K562 (cell line): ENCODE measurements at regions not wholly inside any gene's neighbourhood (a gene's known extent, or its start where the extent isn't known, plus 50 kb on each side); places are given as distances from the start of the nearest gene placed in this dataset.
A peak's percentile ranks its signal among the peaks of the same experiment; 100 is the strongest.

Source experiments
- ATAC-seq: fragments of 200-7000 bp; cut with Tn5 transposase; 3 replicates; pipeline ENCODE4 v1.9.1; 2020; ENCODE audit warnings: moderate library complexity
- BruUV-seq: library from RNA; stranded (reverse); fragments of 400-500 nt; replicated peaks from 2 replicates; lab custom pipeline; 2021; lab: Mats Ljungman, UMichigan
- CTCF ChIA-PET: fragments of 300-600 bp; formaldehyde crosslinking; extraction: SDS; loops from one replicate; lab custom pipeline; 2021; ENCODE audit warnings: low intra/inter-chr PET ratio; lab: Yijun Ruan, JAX
- POLR2A ChIA-PET: fragments of 300-600, 350-650 bp; sonication (Branson Sonifier 250); formaldehyde crosslinking; extraction: SDS; loops from one replicate; lab custom pipeline; 2021; ENCODE audit warnings: antibody characterized with exemption, inconsistent platforms; lab: Yijun Ruan, JAX
- DNase-seq, 4 experiments: peaks; one replicate each; pipeline versions ENCODE4 v3.0.0 to v3.0.0-alpha.2; 2011 to 2018; ENCODE audit warnings: low spot score in 3 of 4, mixed read lengths in 3 of 4; ENCODE audit errors: extremely low read depth in 1 of 4
- FAIRE-seq: peaks from 2 replicates; lab custom pipeline; 2011; peaks lifted over from hg19 to GRCh38; lab: Jason Lieb, UNC
- H2AFZ ChIP-seq: 2 replicates; pipeline ENCODE4 v1.6.0; 2011; ENCODE audit warnings: low read depth, low read length, control low read depth, inconsistent platforms
- H3K27ac ChIP-seq: fragments of 200-600 bp; 3 replicates; pipeline ENCODE4 v1.8.0; 2011; ENCODE audit warnings: low read depth, mild to moderate bottlenecking, control low read depth, inconsistent platforms, low read length, moderate library complexity, mixed read lengths; ENCODE audit errors: extremely low read depth
- H3K27me3 ChIP-seq, 2 experiments: fragments of 300-600 bp in 1 of 2; 2 replicates in 1 of 2; 3 replicates in 1 of 2; pipeline versions ENCODE4 v1.6.0 to v1.8.0; 2011; ENCODE audit warnings: inconsistent platforms in 2 of 2, low read length in 2 of 2, mild to moderate bottlenecking in 1 of 2, mixed read lengths in 1 of 2, moderate library complexity in 1 of 2; ENCODE audit not compliant: control insufficient read depth in 2 of 2, insufficient read depth in 2 of 2
- H3K36me3 ChIP-seq: fragments of 300-600 bp; 3 replicates; pipeline ENCODE4 v1.8.0; 2011; ENCODE audit warnings: mild to moderate bottlenecking, low read length, inconsistent platforms; ENCODE audit not compliant: control insufficient read depth, insufficient read depth
- H3K4me1 ChIP-seq, 2 experiments: fragments of 200-600 bp in 1 of 2; replicated peaks in 1 of 2; 2 replicates in 1 of 2; 3 replicates in 1 of 2; pipeline versions ENCODE4 v1.5.1 to v1.8.0; 2011; ENCODE audit warnings: inconsistent platforms in 2 of 2, low read length in 2 of 2, mild to moderate bottlenecking in 1 of 2, mixed read lengths in 1 of 2, moderate library complexity in 1 of 2; ENCODE audit not compliant: control insufficient read depth in 2 of 2, insufficient read depth in 2 of 2
- H3K4me2 ChIP-seq: 2 replicates; pipeline ENCODE4 v1.6.1; 2011; ENCODE audit warnings: low read length, control low read depth, inconsistent platforms, mixed read lengths; ENCODE audit not compliant: insufficient read depth
- H3K4me3 ChIP-seq: fragments of 200-600 bp; sonication (generic), shearing (Covaris generic); 2 replicates; pipeline ENCODE4 v1.5.1; 2016; ENCODE audit warnings: control low read depth, inconsistent platforms
- H3K79me2 ChIP-seq: fragments of 200-600 bp; 3 replicates; pipeline ENCODE4 v1.8.0; 2011; ENCODE audit warnings: low read length, inconsistent platforms; ENCODE audit not compliant: control insufficient read depth, insufficient read depth
- H3K9ac ChIP-seq, 2 experiments: 2 replicates each; pipeline versions ENCODE4 v1.6.0 to v1.6.1; 2011; ENCODE audit warnings: low read depth in 2 of 2, low read length in 2 of 2, control low read depth in 1 of 2, inconsistent platforms in 1 of 2, mild to moderate bottlenecking in 1 of 2, mixed read lengths in 1 of 2; ENCODE audit not compliant: insufficient read depth in 1 of 2
- H3K9me1 ChIP-seq: one replicate; pipeline ENCODE4 v1.6.0; 2011; ENCODE audit warnings: inconsistent platforms, mild to moderate bottlenecking, low read length, moderate library complexity; ENCODE audit not compliant: control insufficient read depth, insufficient read depth
- H3K9me3 ChIP-seq: replicated peaks from 2 replicates; pipeline ENCODE4 v1.5.1; 2011; ENCODE audit warnings: low read depth, low read length, inconsistent platforms; ENCODE audit not compliant: control insufficient read depth, insufficient read depth
- H4K20me1 ChIP-seq: replicated peaks from 2 replicates; pipeline ENCODE4 v1.6.1; 2011; ENCODE audit warnings: low read length, inconsistent platforms, mixed read lengths; ENCODE audit not compliant: control insufficient read depth, insufficient read depth
- BRCA1 ChIP-seq, 2 experiments: fragments of 450-650 bp in 1 of 2; sonication (generic) in 1 of 2; formaldehyde crosslinking in 1 of 2; IDR thresholded peaks; 2 replicates each; pipeline versions ENCODE4 v1.5.0 to v1.6.1; 2017 to 2020; ENCODE audit warnings: mild to moderate bottlenecking in 1 of 2, missing genetic modification reagents in 1 of 2
- CEBPG ChIP-seq, 3 experiments: fragments of 200-800 bp in 1 of 3; sonication (Bioruptor generic) in 1 of 3; sonication (generic) in 1 of 3; formaldehyde crosslinking in 1 of 3; IDR thresholded peaks in 2 of 3; conservative IDR thresholded peaks in 1 of 3; 2 replicates each; pipeline versions ENCODE4 v1.6.1 to v1.8.0; 2016 to 2022; ENCODE audit warnings: missing compliant biosample characterization in 2 of 3, missing genetic modification characterization in 2 of 3, mild to moderate bottlenecking in 1 of 3, missing genetic modification reagents in 1 of 3
- CREB1 ChIP-seq, 2 experiments: sonication (generic) in 1 of 2; formaldehyde crosslinking in 1 of 2; IDR thresholded peaks; 2 replicates each; pipeline versions ENCODE4 v1.6.1 to v1.8.0; 2012 to 2022; ENCODE audit warnings: inconsistent platforms in 1 of 2, mild to moderate bottlenecking in 1 of 2, missing genetic modification reagents in 1 of 2, moderate library complexity in 1 of 2
- EP400 ChIP-seq: fragments of 450-650 bp; IDR thresholded peaks from 2 replicates; pipeline ENCODE4 v1.6.1; 2017; ENCODE audit warnings: antibody characterized with exemption, mild to moderate bottlenecking, moderate library complexity
- NFATC3 ChIP-seq: fragments of 450-650 bp; IDR thresholded peaks from 2 replicates; pipeline ENCODE4 v1.6.1; 2017; ENCODE audit warnings: mild to moderate bottlenecking
- PRPF4 ChIP-seq: fragments of 200-400 bp; formaldehyde crosslinking; IDR thresholded peaks from one replicate; pipeline ENCODE4 v1.6.1; 2017; ENCODE audit warnings: low read length, low read depth, mild to moderate bottlenecking; ENCODE audit not compliant: insufficient read depth, poor library complexity, severe bottlenecking
- TAF7 ChIP-seq: fragments of 450-650 bp; IDR thresholded peaks from 2 replicates; pipeline ENCODE4 v1.6.1; 2016; ENCODE audit warnings: missing genetic modification characterization, missing compliant biosample characterization
- TAF9B ChIP-seq: fragments of 450-650 bp; IDR thresholded peaks from 2 replicates; pipeline ENCODE4 v1.6.1; 2018; ENCODE audit warnings: mild to moderate bottlenecking; ENCODE audit not compliant: partially characterized antibody
- ZNF263 ChIP-seq: sonication (generic); formaldehyde crosslinking; IDR thresholded peaks from 2 replicates; pipeline ENCODE4 v1.8.0; 2022; ENCODE audit warnings: mild to moderate bottlenecking, missing genetic modification reagents, borderline replicate concordance
- ZNF41 ChIP-seq: fragments of 250-450 bp; sonication (Bioruptor Pico); conservative IDR thresholded peaks from 2 replicates; pipeline ENCODE4 v1.4.0; 2020; ENCODE audit warnings: mild to moderate bottlenecking
- WGBS: fragments of 100-300 bp; shearing (Covaris generic); methylation state at CpG from one replicate; pipeline ENCODE4 v1.1.6; 2016; ENCODE audit warnings: low coverage, mixed read lengths; ENCODE audit not compliant: insufficient coverage; ENCODE audit errors: missing lambda C conversion rate; 5-methylcytosine and 5-hydroxymethylcytosine counted together
- in situ Hi-C: fragments of 300-500 bp; cut with MboI; formaldehyde crosslinking; loops from 4 replicates; pipeline ENCODE4 v1.15.0; 2018; ENCODE audit warnings: inconsistent platforms, mixed read lengths
- intact Hi-C: fragments of 100-400 bp; cut with micrococcal nuclease; formaldehyde crosslinking; loops from 2 replicates; pipeline ENCODE4 v1.14.2; 2022
- TF ChIP-seq, protein P1 (sequence below), 3 experiments: fragments of 200-800 bp in 1 of 3; fragments of 250-450 bp in 1 of 3; fragments of 450-650 bp in 1 of 3; sonication (Bioruptor Pico) in 1 of 3; sonication (Bioruptor generic) in 1 of 3; formaldehyde crosslinking in 1 of 3; IDR thresholded peaks; 2 replicates each; pipeline versions ENCODE4 v1.6.1 to v1.8.0; 2016 to 2022; ENCODE audit warnings: mild to moderate bottlenecking in 2 of 3, missing genetic modification characterization in 2 of 3, missing compliant biosample characterization in 1 of 3, moderate library complexity in 1 of 3
- TF ChIP-seq, protein P2 (sequence below): fragments of 250-450 bp; sonication (Bioruptor Pico); IDR thresholded peaks from 2 replicates; pipeline ENCODE4 v1.4.0; 2020
- TF ChIP-seq, protein P3 (sequence below): fragments of 250-450 bp; sonication (Bioruptor Pico); IDR thresholded peaks from 2 replicates; pipeline ENCODE4 v1.5.0; 2020; ENCODE audit warnings: mild to moderate bottlenecking

DNA sequence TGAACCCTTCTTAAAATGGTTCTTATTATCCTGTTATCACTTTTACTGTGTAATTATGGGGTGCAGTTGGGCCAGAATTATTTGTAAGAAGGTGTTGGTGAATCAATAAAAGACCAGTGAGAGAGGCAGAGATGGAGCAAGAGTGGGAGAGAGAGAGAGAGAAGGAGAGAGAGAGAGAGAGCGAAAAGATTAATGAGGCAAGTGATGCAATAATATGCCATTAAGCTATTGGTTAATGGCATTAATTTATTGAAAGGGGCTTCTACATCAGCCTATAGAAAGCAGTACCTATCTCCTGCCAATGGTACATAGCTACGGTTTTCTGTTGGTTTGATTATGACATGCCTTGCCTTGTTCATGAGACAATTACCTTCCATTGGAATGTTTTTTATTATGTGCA lies 388.7 kb downstream of the RPS6KC1 start (continued):
- TF ChIP-seq, protein P1, sequence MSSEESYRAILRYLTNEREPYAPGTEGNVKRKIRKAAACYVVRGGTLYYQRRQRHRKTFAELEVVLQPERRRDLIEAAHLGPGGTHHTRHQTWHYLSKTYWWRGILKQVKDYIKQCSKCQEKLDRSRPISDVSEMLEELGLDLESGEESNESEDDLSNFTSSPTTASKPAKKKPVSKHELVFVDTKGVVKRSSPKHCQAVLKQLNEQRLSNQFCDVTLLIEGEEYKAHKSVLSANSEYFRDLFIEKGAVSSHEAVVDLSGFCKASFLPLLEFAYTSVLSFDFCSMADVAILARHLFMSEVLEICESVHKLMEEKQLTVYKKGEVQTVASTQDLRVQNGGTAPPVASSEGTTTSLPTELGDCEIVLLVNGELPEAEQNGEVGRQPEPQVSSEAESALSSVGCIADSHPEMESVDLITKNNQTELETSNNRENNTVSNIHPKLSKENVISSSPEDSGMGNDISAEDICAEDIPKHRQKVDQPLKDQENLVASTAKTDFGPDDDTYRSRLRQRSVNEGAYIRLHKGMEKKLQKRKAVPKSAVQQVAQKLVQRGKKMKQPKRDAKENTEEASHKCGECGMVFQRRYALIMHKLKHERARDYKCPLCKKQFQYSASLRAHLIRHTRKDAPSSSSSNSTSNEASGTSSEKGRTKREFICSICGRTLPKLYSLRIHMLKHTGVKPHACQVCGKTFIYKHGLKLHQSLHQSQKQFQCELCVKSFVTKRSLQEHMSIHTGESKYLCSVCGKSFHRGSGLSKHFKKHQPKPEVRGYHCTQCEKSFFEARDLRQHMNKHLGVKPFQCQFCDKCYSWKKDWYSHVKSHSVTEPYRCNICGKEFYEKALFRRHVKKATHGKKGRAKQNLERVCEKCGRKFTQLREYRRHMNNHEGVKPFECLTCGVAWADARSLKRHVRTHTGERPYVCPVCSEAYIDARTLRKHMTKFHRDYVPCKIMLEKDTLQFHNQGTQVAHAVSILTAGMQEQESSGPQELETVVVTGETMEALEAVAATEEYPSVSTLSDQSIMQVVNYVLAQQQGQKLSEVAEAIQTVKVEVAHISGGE (CRISPR knock-in tag; IDR thresholded peaks at IDR 0.05), result no peak
- no peak for TF ChIP-seq EP400
- TF ChIP-seq NFATC3, result no peak
- TF ChIP-seq CEBPG (CRISPR knock-in tag; IDR thresholded peaks at IDR 0.05), result no peak
- peak in 1 of 2 experiments; percentile 51; a peak in 2 of 4 replicates for TF ChIP-seq CEBPG (tag; conservative IDR thresholded peaks at IDR 0.05 in 1 of 2, IDR thresholded peaks at IDR 0.05 in 1 of 2)
- no peak for TF ChIP-seq BRCA1 (IDR thresholded peaks at IDR 0.05)
- TF ChIP-seq BRCA1 (CRISPR knock-in tag; IDR thresholded peaks at IDR 0.05), result no peak
- no peak for TF ChIP-seq TAF9B

DNA sequence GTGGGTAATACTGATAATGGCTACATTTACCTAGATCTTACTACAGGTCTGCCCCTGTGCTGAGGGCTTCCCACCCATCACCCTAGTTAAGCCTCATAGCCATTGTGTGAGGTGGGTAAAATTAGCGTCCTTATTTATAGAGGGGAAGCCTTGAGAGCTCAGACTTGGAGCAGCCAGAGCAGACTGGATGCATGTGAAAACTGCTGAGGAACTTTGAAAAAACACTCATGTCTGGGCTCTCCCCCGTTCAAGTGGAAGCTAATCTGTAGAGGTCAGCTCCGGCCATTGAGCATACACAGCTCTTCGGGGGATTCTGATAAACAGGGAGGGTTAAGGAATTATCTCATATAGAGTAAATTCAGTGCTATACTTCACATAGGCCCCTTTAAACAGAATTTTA lies 389.7 kb downstream of the RPS6KC1 start:
- Histone ChIP-seq H4K20me1 (no peaks in the 10 kb centered on the region), H3K79me2 (no peaks in the 10 kb centered on the region), H3K9ac (no peak overlapping the region), H2AFZ (no peak overlapping the region), H3K9me1 (no peaks in the 10 kb centered on the region), H3K4me1 (no peaks in the 10 kb centered on the region), H3K4me3 (no peak overlapping the region), H3K4me2 (no peak overlapping the region), H3K9me3 (no peaks in the 10 kb centered on the region), H3K27ac (no peak overlapping the region), H3K27me3 (peaks cover 0 to 13% of the 10 kb centered on the region in 2 experiments; a peak in 3 of 5 replicates), H3K36me3 (no peaks in the 10 kb centered on the region)
- TF ChIP-seq ZNF41 (CRISPR knock-in tag) (no peak), PRPF4 (no peak), TAF7 (no peak), CREB1 (IDR thresholded peaks at IDR 0.05) (no peak), CREB1 (CRISPR knock-in tag; IDR thresholded peaks at IDR 0.05) (no peak), ZNF263 (CRISPR knock-in tag) (no peak)
- TF ChIP-seq, protein P2, sequence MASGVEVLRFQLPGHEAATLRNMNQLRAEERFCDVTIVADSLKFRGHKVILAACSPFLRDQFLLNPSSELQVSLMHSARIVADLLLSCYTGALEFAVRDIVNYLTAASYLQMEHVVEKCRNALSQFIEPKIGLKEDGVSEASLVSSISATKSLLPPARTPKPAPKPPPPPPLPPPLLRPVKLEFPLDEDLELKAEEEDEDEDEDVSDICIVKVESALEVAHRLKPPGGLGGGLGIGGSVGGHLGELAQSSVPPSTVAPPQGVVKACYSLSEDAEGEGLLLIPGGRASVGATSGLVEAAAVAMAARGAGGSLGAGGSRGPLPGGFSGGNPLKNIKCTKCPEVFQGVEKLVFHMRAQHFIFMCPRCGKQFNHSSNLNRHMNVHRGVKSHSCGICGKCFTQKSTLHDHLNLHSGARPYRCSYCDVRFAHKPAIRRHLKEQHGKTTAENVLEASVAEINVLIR, result no peak
- TF ChIP-seq, protein P3, sequence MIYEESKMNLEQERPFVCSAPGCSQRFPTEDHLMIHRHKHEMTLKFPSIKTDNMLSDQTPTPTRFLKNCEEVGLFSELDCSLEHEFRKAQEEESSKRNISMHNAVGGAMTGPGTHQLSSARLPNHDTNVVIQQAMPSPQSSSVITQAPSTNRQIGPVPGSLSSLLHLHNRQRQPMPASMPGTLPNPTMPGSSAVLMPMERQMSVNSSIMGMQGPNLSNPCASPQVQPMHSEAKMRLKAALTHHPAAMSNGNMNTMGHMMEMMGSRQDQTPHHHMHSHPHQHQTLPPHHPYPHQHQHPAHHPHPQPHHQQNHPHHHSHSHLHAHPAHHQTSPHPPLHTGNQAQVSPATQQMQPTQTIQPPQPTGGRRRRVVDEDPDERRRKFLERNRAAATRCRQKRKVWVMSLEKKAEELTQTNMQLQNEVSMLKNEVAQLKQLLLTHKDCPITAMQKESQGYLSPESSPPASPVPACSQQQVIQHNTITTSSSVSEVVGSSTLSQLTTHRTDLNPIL (CRISPR knock-in tag), result no peak
- no peak for FAIRE-seq
- no peak; the same call in 2 of the 3 replicates for ATAC-seq
- WGBS, result 1% methylated on average over 4 of the region's 4 CpGs
- DNase-seq, result no peak
- BruUV-seq, result no TSS peak
- intact Hi-C loops, result no loop called here
- CTCF ChIA-PET, result no interaction called here
- in situ Hi-C loops, result no loop called here
- POLR2A ChIA-PET, result no interaction called here
